ENCODE measurements at regions not wholly inside any gene's neighbourhood (a gene's known extent, or its start where the extent isn't known, plus 50 kb on each side); places are given as distances from the start of the nearest gene placed in this dataset.

DNA sequence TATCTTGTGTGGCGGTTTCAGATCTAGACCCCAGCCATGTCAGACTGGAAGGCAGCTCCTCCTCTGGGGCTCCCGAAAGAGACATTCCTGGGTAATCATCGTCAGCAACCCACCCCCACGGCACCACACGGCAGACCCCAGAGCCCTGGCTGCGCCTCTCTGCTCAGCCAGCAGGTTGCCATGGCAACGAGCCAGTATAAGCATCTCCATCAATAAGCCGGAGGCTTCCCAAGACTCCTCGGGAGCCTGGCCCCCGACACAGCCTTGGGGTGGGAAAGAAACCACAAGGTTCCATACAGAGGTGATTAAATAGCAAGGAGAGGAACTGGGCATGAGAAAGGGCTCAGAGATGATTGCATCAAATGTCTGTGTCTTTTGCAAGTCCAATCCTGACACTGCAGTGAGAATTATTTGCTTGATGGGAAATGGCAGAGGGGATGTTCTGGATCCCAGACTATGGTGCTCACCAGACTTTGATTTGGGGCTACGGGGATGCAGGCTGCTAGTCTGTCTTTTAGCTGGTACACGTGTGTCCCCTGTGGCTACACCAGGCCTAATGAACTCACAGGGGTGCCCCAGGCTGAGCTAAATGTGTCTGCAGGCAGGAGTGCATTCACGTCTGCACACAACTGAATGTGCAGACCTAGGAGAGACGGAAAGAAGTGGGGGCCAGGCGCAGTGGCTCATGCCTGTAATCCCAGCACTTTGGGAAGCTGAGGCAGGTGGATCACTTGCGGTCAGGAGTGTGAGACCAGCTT is 320.5 kb upstream of the TNRC6C start:
- DNase-seq: no peak

DNA sequence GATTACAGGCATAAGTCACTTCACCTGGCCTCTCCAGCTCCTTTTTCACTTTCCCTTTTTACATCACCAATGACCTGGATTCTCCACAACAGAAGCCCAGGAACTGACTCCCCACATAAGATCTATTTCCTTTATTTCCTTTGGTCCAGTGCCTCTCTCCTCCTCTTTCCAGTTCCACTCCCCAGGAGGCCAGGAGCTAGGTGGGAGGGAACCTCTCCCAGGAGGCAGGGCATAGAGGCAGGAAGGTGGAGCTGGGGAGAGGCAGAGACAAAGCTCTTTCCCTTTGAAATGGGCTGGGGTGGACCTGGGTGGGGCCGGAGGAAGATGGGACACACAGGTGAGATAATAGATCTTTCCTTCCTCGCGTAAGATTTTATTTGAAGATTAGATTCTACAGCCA is 318.3 kb upstream of the TNRC6C start:
- no peak for DNase-seq

DNA sequence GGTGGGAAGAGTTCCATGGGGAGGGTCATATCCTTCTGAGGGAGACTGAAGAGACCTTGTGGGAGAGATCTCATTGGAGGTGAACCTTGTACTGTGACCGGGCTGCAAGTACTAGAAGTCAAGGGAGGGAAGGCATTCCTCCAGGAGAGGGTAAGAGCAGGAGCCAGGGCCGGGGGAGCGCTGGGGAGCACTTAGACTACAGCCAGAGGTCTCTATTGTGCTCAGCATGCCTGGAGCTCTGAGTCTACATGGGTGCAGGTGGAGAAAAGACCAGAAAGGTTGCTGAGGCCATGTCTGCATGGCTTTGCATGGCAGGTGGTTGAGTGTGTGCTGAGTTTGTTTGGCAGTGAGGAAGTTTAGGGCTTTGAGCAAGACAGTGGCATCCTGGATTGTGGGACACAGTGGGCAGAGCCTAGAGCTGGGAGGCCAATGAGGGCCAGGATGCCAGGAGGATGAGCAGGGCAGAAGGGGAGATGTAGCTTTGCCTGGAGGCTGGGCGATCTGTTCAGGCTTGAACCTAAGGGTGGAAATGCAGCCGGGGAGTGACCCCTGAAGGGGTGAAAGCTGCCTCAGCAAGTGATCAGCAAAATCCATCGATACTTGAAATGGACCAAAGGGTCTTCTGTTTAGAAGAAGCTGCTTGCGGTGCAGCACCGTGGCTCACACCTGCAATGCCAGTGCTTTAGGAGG is 317.4 kb upstream of the TNRC6C start:
- DNase-seq: no peak

DNA sequence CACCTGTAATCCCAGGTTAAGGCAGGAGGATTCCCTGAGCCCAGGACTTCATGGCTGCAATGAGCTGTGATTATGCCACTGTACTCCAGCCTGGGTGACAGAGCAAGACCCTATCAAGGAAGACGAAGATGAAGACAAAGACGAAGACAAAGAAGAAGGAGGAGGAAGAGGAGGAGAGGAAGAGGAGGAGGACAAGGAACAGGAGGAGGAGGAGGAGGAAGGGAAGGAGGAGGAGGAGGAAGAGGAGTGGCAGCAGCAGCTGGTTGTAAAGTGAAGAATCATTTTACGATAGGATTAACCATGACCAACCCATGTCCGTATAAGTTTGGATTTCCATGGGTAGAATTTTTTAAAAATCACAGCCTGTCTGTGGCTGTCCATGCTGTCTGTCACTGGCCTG is 316.8 kb upstream of the TNRC6C start:
- no peak for DNase-seq

DNA sequence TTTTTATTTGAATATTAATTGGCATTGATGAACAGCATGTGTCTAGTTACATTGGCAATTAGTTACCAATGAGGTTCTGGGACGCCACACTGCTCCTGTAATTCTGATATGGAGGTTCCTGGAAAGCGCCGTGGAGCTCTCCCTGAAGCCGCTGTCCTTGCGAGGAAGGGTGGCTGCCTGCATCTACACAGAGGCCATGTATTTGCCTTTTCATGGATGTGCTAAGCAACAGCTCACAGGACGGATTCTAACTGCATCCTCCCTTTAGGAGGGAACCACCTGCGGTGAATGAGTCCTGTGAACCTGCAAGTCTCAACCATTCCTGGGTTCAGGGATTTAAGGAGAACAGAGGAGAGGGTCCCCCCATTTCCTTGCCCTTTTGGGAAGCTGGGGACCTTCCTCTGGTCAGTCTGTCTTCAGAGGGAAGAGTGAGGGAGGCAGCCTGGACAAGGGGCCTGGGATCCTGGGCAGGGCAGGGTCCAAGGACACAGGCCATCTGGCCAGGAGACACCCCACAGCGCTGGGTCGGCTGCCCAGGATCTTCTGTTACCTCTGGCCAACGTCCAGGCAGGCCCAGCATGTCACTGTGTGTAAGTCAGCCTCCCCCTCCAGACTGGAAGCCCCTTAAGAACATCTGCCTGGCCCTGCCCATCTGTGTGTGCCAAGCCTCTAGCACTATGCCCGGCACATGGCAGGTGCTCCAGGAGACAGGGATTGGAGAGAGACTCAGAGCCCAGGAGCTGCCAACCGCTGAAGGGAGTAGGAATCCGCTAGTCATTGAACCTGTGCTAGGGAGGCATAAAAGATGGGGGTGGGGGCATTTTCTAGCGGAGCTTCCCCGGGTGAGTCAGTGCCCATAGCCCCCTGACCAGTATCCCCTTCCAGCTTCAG is 314.1 kb upstream of the TNRC6C start:
- DNase-seq: no peak

DNA sequence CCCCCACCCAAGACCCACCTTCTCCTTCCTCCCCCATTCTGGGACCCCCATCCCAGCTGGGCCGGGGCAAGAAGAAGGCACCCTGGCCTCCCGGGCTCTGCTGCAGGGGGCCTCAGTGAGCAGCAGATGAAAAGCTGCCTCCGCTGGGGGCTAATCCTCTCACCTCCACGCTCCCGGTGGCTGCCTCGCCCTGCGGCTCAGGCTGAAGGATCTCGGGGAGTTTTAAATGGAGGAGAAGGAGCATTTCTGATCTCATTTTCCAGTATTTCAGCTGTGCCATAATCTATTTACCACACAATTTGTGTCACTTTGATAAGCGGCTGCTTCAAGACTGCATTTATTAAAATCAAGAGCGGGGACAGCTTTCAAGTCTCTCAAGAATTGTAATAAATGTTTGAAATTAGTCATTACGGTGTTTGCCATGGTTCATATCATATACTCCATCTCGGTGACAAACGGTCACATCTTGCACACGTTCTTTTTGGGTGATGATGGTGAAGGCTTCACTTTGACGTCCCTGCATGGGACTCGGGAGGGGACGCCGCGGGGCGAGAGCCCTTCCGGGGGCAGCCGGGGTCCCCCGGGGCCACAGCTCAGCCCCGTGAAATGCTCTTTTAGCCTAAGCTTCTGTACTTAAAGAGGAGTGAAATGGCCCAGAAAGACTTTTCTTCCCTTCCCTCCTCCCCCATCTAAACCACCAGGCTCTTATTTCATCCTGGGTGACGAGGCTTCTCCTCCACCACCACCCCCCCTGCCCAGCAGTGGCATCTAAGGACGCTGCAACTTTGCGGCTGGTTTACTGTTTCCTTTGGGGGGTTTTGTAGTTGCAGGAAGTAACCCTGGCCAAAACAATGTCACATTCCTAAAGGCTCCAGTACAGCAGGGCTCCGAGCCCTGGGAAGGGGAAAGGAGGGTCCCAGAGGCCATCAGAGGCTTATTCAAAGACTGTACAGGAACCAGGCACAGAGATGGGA is 313.1 kb upstream of the TNRC6C start:
- DNase-seq: no peak

DNA sequence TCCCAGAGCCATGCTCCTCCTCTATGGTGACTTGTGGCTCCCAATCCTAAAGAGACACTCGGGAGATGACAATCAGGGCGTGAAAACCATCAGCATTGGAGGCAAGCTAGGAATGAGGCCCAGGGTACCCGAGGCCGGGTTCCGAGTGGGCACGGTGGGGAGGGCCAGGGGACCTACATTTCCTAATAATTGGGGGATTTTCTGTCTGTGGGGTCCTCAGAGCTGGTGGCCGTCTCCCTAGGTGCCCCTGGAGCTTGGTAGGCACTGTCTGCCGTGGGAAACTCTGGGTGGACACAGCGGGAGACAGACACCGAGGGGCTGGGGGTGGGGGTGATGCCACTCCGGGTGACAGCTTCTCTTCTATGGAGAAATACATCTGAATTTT is 312.5 kb upstream of the TNRC6C start:
- DNase-seq: no peak

DNA sequence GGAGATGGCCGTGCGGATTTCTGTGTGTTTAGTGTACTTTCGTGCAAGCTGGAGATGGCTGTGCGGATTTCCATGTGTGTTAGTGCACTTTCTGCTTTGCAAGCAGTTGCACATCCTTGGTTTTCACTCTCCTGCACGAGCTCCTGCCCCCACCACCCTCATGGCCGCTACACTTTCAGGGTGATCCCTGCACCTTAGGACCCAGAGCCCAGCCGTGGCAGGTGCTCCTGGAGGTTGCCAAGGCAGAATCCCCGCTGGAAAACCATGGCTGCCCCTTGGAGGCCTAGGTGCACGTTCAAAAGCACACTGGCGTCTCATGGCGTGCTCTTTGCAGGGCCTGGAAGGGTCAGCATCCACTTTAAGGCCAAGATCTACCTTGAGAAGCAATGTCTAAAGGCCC is 311.0 kb upstream of the TNRC6C start:
- no peak for DNase-seq

DNA sequence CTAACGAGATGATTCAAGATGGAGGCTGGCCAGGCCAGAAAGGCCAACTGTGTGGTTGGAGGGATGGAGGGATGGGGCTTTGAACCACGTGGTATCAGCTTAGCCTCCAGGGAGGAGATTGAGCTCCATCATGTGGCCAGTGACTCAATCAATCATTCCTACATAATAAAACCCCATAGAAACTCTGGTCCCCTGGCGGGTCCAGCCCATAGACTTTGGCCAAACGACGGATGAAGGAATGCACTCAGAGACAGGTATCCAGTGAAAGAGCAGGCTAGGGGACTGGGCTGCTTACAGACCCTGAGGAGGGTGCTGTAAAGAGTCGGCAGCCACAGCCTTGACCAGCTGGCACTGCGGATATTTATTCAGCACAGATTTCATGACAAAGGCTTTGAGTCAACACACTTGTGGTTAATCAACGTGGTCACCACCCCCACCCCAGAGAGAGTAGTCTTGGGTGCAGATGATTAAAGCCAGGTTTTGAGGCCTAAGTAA is 308.7 kb upstream of the TNRC6C start:
- DNase-seq: no peak

DNA sequence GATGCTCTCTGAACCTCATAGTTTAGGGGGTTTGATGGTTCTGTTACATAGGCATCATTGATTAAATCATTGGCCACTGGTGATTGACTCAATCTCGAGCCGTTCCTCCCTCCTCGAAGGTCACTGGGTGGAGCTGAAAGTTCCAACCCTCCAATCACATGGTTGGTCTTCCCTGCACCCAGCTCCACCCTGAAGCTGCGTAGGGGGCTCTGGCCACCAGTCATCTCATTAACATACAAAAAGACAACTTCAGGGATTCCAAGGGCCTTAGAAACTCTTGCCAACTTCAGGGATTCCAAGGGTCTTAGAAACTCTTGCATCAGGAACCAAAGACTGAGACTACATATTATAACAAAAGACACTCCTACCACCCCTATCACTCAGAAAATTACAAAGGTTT is 306.5 kb upstream of the TNRC6C start:
- DNase-seq: no peak

DNA sequence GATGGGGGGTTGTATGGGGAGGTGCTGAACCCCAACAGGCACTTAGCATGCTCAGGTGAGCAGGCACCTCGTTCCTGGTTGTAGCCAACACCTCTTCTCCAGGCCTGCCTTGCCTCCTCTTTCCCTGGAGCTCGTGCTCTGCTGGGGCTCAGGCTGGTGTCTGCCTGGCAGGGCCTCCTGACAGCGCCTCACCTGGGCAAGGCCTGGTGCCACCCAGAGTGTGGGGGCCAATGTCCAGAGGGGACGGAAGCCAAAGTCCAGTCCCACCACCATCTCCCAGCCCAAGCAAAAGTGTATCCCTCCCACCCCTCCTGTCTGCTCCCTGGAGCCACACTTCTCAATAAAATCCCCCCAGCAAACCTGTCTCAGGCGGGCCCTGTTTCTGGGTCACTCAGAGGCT is 304.2 kb upstream of the TNRC6C start:
- no peak for DNase-seq

DNA sequence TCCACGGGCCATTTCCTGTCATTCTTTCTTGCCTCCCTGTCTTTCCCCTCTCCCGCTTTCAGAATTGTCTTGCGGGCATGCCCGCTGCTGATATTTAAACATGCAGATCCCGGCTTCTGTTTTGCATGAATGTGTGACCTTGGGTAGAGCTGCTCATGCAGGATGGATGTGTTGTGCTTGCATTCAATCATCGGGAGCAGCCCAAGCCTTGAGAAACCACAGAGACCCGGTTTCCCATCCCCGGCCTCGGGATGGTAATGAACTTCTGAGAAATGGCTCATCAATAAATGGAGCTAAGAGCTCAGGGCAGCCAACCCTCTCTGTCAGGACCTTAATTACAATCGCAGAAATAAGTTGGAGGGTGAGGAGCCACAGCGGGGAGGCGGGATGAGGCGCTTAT is 303.7 kb upstream of the TNRC6C start:
- DNase-seq: no peak

DNA sequence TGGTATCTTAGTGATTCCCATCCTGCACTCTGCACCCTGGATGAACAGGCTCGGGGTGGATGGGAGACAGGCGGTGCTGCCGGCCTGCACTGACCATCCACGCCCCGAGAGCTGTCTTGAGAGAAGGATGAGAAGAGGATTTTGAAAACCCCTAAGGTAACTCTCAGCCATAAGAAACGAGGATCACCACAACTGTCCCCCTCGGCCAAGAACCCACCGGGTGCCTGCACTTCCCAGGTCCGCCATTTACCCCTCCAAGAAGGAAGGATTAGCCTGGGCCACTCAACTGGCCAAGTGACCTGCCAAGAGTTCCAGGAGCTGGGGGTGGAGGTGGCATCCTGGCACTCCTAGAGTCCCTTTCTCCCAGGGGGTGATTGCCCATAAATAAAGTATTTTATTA is 302.4 kb upstream of the TNRC6C start:
- no peak for DNase-seq

DNA sequence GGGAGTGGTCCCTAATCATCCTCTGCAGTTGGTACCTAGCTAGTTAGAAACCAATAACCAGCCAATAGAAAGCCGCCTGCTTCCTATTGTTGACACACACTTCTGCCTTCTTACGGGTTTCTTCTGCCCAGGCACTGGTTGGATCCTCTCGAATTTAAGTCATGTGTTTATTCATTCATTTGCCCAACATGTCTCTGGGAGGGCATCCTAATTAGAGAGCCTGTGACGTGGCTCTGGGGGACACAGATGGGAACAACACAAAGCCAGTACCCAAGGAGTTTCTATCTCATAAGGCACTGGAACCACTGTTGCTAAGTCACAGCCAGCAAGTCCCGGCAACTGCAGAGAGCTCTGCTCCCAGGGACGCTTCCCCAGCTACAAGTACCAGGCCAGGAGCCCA is 300.7 kb upstream of the TNRC6C start:
- DNase-seq: no peak

DNA sequence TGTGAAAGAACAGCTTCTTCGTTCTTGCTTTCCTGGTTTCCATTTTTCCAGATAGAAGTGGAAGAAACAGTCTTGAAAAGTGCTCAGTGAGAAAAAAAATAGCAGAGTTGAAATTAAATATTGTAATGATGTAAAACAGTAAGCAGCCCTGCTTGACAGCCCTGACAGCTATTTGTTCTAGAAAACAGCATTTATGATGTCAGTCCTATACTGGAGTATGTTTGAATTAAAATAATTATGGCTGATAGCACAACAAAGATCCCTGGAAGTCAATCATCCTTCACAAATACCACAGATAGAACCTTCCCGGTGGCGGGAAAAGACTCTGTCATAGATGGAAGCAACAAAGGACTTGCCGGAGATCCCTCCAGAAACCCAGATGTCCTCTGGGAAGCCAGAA is 298.0 kb upstream of the TNRC6C start:
- no peak for DNase-seq

DNA sequence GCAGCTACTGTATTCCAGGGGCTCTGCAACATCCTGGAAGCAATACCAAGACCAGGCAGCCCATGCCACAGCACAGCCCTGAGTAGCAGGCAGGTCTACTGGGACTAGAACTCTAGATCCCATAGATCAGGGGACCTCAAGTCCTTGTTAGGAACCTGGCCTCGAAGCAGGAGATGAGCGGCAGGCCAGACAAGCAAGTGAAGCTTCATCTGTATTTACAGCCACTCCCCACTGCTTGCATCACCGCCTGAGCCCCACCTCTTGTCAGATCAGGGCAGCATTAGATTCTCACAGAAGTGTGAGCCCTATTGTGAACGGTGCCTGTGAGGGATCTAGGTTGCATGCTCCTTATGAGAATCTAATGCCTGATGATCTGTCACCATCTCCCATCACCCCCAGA is 295.7 kb upstream of the TNRC6C start:
- DNase-seq: no peak

DNA sequence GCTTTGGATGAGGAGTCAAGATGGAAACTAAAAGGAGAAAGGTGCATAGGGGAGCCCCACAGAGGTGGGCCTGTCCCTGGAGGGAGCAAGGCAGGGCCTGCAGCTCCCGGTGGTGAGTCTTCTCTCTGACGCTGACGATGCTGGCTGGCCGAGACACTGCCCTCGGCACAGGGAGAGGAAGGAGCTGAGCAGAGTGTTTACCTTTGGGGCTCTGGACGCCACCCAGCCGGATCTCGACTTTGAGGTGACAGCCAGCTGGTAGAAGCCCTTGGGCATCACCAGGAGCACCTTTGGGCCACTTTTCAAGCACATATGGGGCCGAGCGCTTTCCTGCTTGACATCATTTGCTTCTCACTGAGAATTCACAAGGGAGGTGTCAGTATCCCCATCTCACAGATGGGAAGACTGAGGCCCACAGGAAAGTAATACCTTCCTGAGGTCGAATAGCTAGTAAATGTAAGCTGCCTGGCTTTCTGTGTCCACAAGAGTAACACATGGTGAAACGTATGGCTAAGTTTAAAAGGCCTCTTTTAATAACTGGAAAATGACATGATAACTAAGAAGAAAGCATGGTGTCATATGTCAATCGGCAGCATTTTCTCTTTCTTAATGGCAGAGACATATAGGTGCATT is 294.3 kb upstream of the TNRC6C start:
- DNase-seq: no peak

DNA sequence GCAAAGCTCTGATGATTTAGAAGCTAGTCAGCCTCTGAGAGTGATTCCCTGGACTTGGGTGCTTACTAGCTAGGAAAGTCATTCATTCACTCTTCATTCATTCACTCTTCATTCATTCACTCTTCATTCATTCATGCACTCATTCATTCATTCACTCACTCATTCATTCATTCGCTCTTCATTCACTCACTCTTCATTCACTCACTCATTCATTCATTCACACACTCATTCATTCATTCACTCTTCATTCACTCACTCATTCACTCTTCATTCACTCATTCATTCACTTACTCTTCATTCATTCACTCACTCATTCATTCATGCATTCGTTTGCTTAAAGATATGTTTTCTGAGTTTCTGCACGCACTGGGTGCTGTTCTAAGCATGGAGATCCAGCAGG is 292.7 kb upstream of the TNRC6C start:
- no peak for DNase-seq

DNA sequence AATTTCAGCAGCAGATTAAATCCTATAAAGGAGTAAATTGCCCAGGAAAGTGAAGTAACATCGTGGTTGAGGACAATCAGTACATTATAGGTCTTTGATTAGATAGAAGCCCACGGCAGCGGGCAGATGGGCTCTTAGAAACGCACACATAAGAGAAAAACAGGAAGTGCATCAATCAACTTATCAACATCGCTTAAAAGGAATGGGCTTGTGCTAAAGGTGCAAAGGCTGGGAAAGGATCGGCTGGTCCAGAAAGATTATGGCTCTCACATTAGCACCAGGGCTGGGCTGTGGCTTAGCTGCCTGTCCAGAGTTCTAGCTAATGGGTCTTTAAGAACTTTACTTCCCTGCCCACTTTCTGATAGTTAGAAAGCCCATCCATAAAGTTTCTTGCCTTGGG is 292.0 kb upstream of the TNRC6C start:
- DNase-seq: no peak

DNA sequence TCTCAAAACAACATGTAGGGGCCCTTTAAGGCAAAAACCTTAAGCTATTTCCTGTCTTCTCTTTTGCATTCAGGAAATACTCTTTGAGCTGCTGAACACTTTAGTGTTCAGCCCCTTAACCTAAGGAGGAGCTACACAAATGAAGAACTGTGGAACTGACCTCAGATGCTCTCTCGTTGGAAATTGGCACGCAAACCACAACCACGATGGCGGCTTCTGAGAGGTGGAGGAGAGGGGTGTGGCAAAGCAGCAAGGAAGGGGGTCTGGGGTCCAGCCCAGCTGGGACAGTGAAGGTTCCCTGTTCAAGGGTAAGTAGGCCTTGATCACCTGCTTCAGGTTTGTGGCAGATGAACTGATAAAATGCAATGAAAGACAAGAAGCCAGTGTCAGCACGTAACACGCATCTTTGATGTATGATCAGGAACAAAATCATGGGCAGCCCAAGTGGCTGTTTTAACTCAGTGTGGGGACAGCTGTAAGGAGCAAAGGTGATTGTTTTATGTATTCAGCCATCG is 291.6 kb upstream of the TNRC6C start:
- no peak for DNase-seq

DNA sequence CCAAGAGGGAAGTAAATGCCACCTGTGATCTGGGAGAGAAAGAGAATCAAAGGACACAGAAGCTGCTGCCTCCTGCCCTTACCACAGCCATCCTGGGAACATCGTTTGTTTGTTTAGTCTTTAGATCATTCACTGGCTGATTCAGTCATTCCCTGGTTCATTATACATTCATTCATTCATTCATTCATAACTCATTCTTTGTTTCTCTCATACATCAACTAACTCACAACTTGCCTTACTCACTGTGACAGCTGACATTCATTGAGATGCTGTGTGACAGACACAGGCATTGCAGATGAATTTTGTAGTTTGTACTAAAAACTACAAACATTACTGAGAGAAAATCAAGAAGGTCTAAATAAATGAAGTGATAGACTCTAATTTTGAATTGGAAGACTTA is 291.0 kb upstream of the TNRC6C start:
- no peak for DNase-seq

DNA sequence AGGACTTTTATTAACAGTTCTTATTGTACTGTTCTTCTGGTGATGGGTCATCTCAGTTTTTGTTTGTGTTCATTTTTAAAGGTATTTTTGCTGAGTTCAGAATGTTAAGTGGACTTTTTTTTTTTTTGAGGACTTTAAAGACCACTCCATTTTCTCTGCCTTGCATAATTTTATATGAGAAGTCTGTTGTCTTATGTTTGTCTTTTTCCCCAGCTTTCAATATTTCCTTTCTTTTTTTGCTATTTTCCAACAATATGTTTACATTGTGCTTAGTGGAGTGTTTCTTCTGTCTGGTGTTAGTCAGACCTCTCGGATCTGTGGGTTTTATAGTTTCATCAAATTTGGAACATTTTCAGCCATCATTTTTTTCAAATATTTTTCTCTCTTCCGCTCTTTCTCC is 290.0 kb upstream of the TNRC6C start:
- DNase-seq: no peak
